Mesodermal cell (in vitro differentiated cells): ENCODE measurements at regions not wholly inside any gene's neighbourhood (a gene's known extent, or its start where the extent isn't known, plus 50 kb on each side); places are given as distances from the start of the nearest gene placed in this dataset.
"Not testable (repeated sequence)": the region's sequence is repeated elsewhere in the genome, so short reads cannot be mapped to it uniquely, and the experiment has no call there.

Experiments
- H3K27ac ChIP-seq: 2 replicates; pipeline ENCODE4 v1.7.0; 2013; ENCODE audit warnings: mild to moderate bottlenecking, low read depth, low read length, moderate library complexity; ENCODE audit not compliant: severe bottlenecking
- H3K36me3 ChIP-seq: 2 replicates; pipeline ENCODE4 v1.7.1; 2013; ENCODE audit warnings: mild to moderate bottlenecking, low read length, moderate library complexity; ENCODE audit not compliant: control insufficient read depth, insufficient read depth
- H3K4me1 ChIP-seq: one replicate; pipeline ENCODE4 v1.7.1; 2013; ENCODE audit warnings: mild to moderate bottlenecking, low read length; ENCODE audit not compliant: insufficient read depth, control insufficient read depth, poor library complexity, severe bottlenecking
- H3K4me3 ChIP-seq: 2 replicates; pipeline ENCODE4 v1.7.0; 2013; ENCODE audit warnings: low read length, control low read depth, mild to moderate bottlenecking; ENCODE audit not compliant: insufficient read depth, poor library complexity, severe bottlenecking; ENCODE audit errors: extremely low read depth
- H3K9me3 ChIP-seq: 2 replicates; pipeline ENCODE4 v1.7.1; 2013; ENCODE audit warnings: mild to moderate bottlenecking, low read length, moderate library complexity; ENCODE audit not compliant: control insufficient read depth
- WGBS, 2 experiments: methylation state at CpG; one replicate each; pipeline ENCODE4 v1.1.5; 2013; ENCODE audit warnings: missing lambda C conversion rate in 2 of 2; ENCODE audit not compliant: insufficient coverage in 2 of 2; 5-methylcytosine and 5-hydroxymethylcytosine counted together

- H3K4me1 ChIP-seq, result no peaks in the 10 kb centered on the region
- no CpG with 5 or more reads among the region's 1 CpG for WGBS, 2 experiments
- H3K36me3 ChIP-seq, result no peaks in the 10 kb centered on the region
- H3K27ac ChIP-seq, result no peak overlapping the region
- no peaks in the 10 kb centered on the region for H3K9me3 ChIP-seq
- H3K4me3 ChIP-seq, result no peak overlapping the region
These were observed 553.1 kb upstream of the ATXN7L3B start for GRCh38 chr12:73984552-73984951.

- H3K9me3 ChIP-seq, result no peaks in the 10 kb centered on the region
- WGBS, 2 experiments, result no CpG with 5 or more reads among the region's 3 CpGs
- H3K27ac ChIP-seq, result no peak overlapping the region
- no peaks in the 10 kb centered on the region for H3K36me3 ChIP-seq
- H3K4me3 ChIP-seq, result no peak overlapping the region
- no peaks in the 10 kb centered on the region for H3K4me1 ChIP-seq
These were observed 546.5 kb upstream of the ATXN7L3B start for GRCh38 chr12:73991138-73991537.

DNA sequence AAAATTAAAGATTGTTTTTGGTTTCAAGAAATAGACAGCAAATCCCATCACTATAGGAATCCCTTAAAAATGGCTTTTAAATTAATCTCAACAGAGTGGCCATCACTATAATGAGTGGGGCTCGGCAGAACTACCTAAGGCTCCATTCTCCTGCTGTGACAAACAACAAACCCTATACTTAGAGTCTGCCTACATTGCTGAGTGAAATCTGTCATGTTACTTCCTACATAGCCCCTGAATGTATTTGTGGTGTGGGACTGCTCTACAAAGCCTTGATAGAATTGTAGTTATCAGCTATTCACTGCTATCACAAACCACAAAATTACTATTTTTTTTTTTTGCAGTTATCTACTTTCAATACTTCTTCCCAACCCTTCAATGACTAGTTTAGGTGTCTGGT, 538.7 kb upstream of the ATXN7L3B start:
- Histone ChIP-seq H3K27ac (no peak overlapping the region), H3K9me3 (no peaks in the 10 kb centered on the region), H3K4me3 (no peak overlapping the region), H3K36me3 (no peaks in the 10 kb centered on the region), H3K4me1 (no peaks in the 10 kb centered on the region)
- 57% methylated on average over 1 of the region's 1 CpG; no CpG with 5 or more reads in 1 of the 2 experiments for WGBS, 2 experiments

- no peak overlapping the region for H3K4me3 ChIP-seq
- no peaks in the 10 kb centered on the region for H3K4me1 ChIP-seq
- H3K27ac ChIP-seq, result no peak overlapping the region
- H3K9me3 ChIP-seq, result no peaks in the 10 kb centered on the region
- no peaks in the 10 kb centered on the region for H3K36me3 ChIP-seq
- 100% methylated on average over 2 of the region's 5 CpGs; no CpG with 5 or more reads in 1 of the 2 experiments for WGBS, 2 experiments
These were observed 522.5 kb upstream of the ATXN7L3B start for GRCh38 chr12:74015118-74015517.

DNA sequence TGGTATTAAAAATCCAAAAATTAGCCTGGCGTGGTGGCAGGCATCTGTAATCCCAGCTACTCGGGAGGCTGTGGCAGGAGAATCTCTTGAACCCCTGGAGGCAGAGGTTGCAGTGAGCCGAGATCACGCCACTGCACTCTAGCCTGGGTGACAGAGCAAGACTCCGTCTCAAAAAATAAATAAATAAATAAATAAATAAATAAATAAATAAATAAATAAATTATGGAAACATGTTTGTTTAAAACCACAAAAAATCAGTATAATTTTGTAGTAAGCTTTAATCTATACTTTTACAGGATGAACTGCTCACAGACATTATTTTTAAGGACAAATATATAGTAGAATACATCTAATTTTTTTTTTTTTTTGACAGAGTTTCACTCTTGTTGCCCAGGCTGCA, 521.3 kb upstream of the ATXN7L3B start:
- H3K27ac ChIP-seq, H3K4me1 ChIP-seq, H3K36me3 ChIP-seq, H3K9me3 ChIP-seq, H3K4me3 ChIP-seq: not testable (repeated sequence)
- WGBS, 2 experiments, result 88% methylated on average over 2 to 3 of the region's 5 CpGs

- Histone ChIP-seq H3K27ac (no peak overlapping the region), H3K4me3 (no peak overlapping the region), H3K4me1 (no peaks in the 10 kb centered on the region), H3K9me3 (no peaks in the 10 kb centered on the region), H3K36me3 (no peaks in the 10 kb centered on the region)
- no CpG with 5 or more reads among the region's 1 CpG for WGBS, 2 experiments
These were observed 518.8 kb upstream of the ATXN7L3B start for GRCh38 chr12:74018849-74019248.

GRCh38 chr12:74021937-74022336, 515.7 kb upstream of the ATXN7L3B start:
- H3K36me3 ChIP-seq, result no peaks in the 10 kb centered on the region
- no peak overlapping the region for H3K27ac ChIP-seq
- 4 to 8% methylated on average over 7 of the region's 9 CpGs for WGBS, 2 experiments
- no peaks in the 10 kb centered on the region for H3K4me1 ChIP-seq
- no peaks in the 10 kb centered on the region for H3K9me3 ChIP-seq
- H3K4me3 ChIP-seq, result no peak overlapping the region

- H3K27ac ChIP-seq, result no peak overlapping the region
- H3K9me3 ChIP-seq, result no peaks in the 10 kb centered on the region
- no peaks in the 10 kb centered on the region for H3K36me3 ChIP-seq
- H3K4me3 ChIP-seq, result no peak overlapping the region
- H3K4me1 ChIP-seq, result no peaks in the 10 kb centered on the region
- 80 to 83% methylated on average over 1 to 2 of the region's 2 CpGs for WGBS, 2 experiments
These were observed 506.6 kb upstream of the ATXN7L3B start for GRCh38 chr12:74031045-74031444.

- H3K36me3 ChIP-seq, result no peaks in the 10 kb centered on the region
- WGBS, 2 experiments, result 72 to 84% methylated on average over 2 of the region's 3 CpGs
- H3K27ac ChIP-seq, result no peak overlapping the region
- H3K4me1 ChIP-seq, result no peaks in the 10 kb centered on the region
- no peaks in the 10 kb centered on the region for H3K9me3 ChIP-seq
- no peak overlapping the region for H3K4me3 ChIP-seq
These were observed 504.1 kb upstream of the ATXN7L3B start for GRCh38 chr12:74033531-74033930.

DNA sequence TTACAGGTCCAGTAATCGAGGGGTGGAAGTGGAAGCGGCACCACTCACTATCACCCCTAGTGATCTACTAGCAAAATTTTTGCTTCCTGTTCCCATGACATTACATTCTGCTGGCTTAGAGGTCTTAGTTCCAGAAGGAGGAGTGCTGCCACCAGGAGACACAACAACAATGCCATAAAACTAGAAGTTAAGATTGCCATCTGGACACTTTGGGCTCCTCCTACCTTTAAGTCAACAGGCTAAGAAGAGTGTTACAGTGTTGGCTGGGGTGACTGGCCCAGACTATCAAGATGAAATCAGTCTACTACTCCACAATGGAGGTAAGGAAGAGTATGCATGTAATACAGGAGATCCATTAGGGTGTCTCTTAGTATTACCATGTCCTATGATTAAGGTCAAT, 498.5 kb upstream of the ATXN7L3B start:
- not testable (repeated sequence) for H3K4me3 ChIP-seq, H3K36me3 ChIP-seq, H3K27ac ChIP-seq, H3K9me3 ChIP-seq, H3K4me1 ChIP-seq
- 80 to 100% methylated on average over 1 to 2 of the region's 2 CpGs for WGBS, 2 experiments

DNA sequence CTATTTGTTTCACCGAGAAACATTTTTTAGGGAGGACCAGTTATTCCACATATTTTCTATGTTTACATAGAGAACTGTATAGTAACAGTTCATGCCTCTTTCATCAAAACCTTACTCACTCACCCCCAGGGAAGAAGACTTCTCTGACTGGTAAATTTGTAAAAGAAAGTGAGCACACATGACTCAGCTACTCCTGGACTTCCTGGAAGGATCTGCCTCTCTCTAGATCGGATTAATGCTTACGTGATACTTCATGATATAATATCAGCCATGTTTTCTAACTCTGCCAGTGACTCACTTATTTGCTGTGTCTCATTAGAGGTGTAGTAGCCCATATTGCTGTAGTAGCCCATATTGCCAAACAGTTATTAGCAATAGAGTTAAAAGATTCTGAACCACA, 494.3 kb upstream of the ATXN7L3B start:
- H3K27ac ChIP-seq, result no peak overlapping the region

DNA sequence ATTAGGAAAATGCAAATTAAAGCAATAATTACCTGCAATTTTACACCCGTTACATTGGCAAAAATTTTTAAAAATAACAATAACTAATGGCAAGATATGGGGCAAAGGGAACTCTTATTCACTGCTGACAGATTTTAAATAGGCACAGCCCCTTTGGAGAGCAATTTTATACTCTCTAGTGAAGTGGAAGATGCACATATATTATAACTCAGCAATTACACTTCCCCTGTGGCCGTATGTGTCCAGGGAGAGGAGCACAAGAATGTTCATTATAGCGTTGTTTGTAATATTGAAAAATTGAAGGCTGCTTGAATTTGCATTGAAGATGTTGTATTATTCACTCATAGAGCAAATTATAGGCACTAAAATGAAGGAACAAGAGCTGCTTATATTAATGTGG, 488.3 kb upstream of the ATXN7L3B start:
- Histone ChIP-seq H3K4me1 (no peaks in the 10 kb centered on the region), H3K9me3 (no peaks in the 10 kb centered on the region), H3K4me3 (no peak overlapping the region), H3K27ac (no peak overlapping the region), H3K36me3 (no peaks in the 10 kb centered on the region)
- no CpG with 5 or more reads among the region's 3 CpGs for WGBS, 2 experiments

More for the DNA sequence above, 494.3 kb upstream of the ATXN7L3B start:
- Histone ChIP-seq H3K4me1 (no peaks in the 10 kb centered on the region), H3K4me3 (no peak overlapping the region), H3K36me3 (no peaks in the 10 kb centered on the region), H3K9me3 (peaks cover 5% of the 10 kb centered on the region)
- WGBS, 2 experiments, result no CpG with 5 or more reads among the region's 3 CpGs
